ENCODE measurements at regions not wholly inside any gene's neighbourhood (a gene's known extent, or its start where the extent isn't known, plus 50 kb on each side); places are given as distances from the start of the nearest gene placed in this dataset.

DNA sequence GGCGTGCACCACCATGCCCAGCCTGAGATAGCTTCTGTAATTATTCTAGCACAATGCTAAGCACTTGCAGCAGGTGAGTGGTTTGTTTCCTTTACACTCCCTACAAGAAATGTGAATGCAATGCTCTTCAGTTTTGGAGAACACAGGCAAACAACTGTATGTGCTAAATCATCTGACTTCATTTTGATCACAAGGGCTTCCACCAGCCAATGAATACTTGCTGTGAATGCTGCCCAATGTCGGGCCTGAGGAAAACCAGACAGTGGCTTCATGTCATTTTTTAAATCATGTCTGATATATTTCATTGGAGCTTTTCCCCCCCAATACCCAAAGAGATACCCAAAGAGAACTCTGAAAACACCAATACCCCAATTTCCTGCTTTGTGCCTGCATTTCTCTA is 155.6 kb upstream of the XPO1 start:
- peak overlapping the region; percentile 50; the same call in 1 of the 2 replicates for H3K27ac ChIP-seq (ENCODE audit: low read length)
- H3K4me2 ChIP-seq (ENCODE audit: low read length), result peak overlapping the region; percentile 91
- no peak for TF ChIP-seq EZH2phosphoT487 (IDR thresholded peaks at IDR 0.05; ENCODE audit: low read depth)
- TF ChIP-seq, protein P1, sequence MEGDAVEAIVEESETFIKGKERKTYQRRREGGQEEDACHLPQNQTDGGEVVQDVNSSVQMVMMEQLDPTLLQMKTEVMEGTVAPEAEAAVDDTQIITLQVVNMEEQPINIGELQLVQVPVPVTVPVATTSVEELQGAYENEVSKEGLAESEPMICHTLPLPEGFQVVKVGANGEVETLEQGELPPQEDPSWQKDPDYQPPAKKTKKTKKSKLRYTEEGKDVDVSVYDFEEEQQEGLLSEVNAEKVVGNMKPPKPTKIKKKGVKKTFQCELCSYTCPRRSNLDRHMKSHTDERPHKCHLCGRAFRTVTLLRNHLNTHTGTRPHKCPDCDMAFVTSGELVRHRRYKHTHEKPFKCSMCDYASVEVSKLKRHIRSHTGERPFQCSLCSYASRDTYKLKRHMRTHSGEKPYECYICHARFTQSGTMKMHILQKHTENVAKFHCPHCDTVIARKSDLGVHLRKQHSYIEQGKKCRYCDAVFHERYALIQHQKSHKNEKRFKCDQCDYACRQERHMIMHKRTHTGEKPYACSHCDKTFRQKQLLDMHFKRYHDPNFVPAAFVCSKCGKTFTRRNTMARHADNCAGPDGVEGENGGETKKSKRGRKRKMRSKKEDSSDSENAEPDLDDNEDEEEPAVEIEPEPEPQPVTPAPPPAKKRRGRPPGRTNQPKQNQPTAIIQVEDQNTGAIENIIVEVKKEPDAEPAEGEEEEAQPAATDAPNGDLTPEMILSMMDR (IDR thresholded peaks at IDR 0.05; ENCODE audit: low read depth, low read length), result no peak
- no peaks in the 10 kb centered on the region for H3K79me2 ChIP-seq (ENCODE audit: low read length)
- no peaks in the 10 kb centered on the region for H3K27me3 ChIP-seq (ENCODE audit: low read depth, low read length)
- H3K4me1 ChIP-seq (ENCODE audit: low read length), result peaks cover 12% of the 10 kb centered on the region
- no peaks in the 10 kb centered on the region for H3K9me3 ChIP-seq (ENCODE audit: insufficient read depth, low read length)
- H4K20me1 ChIP-seq (ENCODE audit: insufficient read depth, low read length), result no peaks in the 10 kb centered on the region
- H2AFZ ChIP-seq (ENCODE audit: low read depth, low read length), result peak overlapping the region; percentile 96; the same call in 1 of the 2 replicates
- no peaks in the 10 kb centered on the region for H3K36me3 ChIP-seq (replicated peaks; ENCODE audit: low read depth, low read length)
- peak overlapping the region; percentile 87 for H3K4me3 ChIP-seq (ENCODE audit: low read length)
- peak overlapping the region; percentile 85 for H3K9ac ChIP-seq (ENCODE audit: low read length)

DNA sequence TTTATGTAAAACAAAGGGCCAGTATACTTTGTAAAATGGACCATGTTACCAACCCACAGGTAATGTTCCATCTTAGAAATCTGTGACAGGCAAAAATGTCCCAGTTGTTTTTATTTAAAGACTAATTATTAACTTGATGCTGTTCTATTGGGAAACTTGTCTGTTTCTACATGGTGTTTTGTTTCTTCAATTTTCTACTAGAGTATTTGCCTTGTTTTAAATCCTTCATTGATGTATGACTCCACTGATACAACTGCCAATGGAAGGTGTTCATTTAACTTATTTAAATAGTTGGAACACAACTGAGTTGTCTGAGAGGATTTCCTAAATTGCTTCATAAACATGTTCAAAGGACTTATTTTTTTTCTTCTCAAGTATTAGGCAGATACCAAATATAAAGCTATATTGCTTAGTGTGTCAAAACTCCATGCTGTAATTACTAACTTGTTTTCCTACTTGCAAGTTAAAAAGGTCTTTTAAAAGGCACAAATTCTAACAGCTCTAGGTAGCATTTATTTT is 152.0 kb upstream of the XPO1 start:
- peaks cover 8% of the 10 kb centered on the region for H3K4me1 ChIP-seq (ENCODE audit: low read length)
- H3K9me3 ChIP-seq (ENCODE audit: insufficient read depth, low read length), result no peaks in the 10 kb centered on the region
- no peak overlapping the region for H3K9ac ChIP-seq (ENCODE audit: low read length)
- H3K4me2 ChIP-seq (ENCODE audit: low read length), result no peak overlapping the region
- no peaks in the 10 kb centered on the region for H4K20me1 ChIP-seq (ENCODE audit: insufficient read depth, low read length)
- no peaks in the 10 kb centered on the region for H3K27me3 ChIP-seq (ENCODE audit: low read depth, low read length)
- H3K36me3 ChIP-seq (replicated peaks; ENCODE audit: low read depth, low read length), result no peaks in the 10 kb centered on the region
- TF ChIP-seq EZH2phosphoT487 (IDR thresholded peaks at IDR 0.05; ENCODE audit: low read depth), result no peak
- TF ChIP-seq, protein P1 (IDR thresholded peaks at IDR 0.05; ENCODE audit: low read depth, low read length), result no peak
- no peak overlapping the region for H2AFZ ChIP-seq (ENCODE audit: low read depth, low read length)
- H3K4me3 ChIP-seq (ENCODE audit: low read length), result no peak overlapping the region
- no peaks in the 10 kb centered on the region for H3K79me2 ChIP-seq (ENCODE audit: low read length)
- no peak overlapping the region for H3K27ac ChIP-seq (ENCODE audit: low read length)

DNA sequence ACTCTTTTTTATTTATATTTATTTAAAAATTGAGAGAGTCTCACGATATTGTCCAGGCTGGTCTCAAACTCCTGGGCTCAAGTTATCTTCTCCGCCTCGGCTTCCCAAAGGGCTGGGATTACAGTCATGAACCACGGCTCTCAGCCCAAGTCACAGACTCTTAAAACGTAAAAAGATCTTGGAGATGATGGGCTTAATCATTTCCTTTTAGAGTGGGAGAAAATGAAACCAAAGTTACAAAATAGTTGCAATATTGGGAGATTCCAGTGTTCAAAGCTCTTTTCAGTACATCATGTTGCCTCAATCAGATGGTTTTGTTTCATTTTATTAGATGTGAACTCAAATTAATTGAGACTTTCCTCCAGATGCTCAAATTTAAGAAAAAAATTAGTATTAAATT is 151.4 kb upstream of the XPO1 start:
- H3K4me2 ChIP-seq (ENCODE audit: low read length), result no peak overlapping the region
- no peak overlapping the region for H3K4me3 ChIP-seq (ENCODE audit: low read length)
- H3K36me3 ChIP-seq (replicated peaks; ENCODE audit: low read depth, low read length), result no peaks in the 10 kb centered on the region
- H4K20me1 ChIP-seq (ENCODE audit: insufficient read depth, low read length), result no peaks in the 10 kb centered on the region
- H3K4me1 ChIP-seq (ENCODE audit: low read length), result peaks cover 7% of the 10 kb centered on the region; the same call in 1 of the 2 replicates
- H2AFZ ChIP-seq (ENCODE audit: low read depth, low read length), result no peak overlapping the region
- H3K9ac ChIP-seq (ENCODE audit: low read length), result no peak overlapping the region
- TF ChIP-seq, protein P1 (IDR thresholded peaks at IDR 0.05; ENCODE audit: low read depth, low read length), result no peak
- TF ChIP-seq EZH2phosphoT487 (IDR thresholded peaks at IDR 0.05; ENCODE audit: low read depth), result no peak
- H3K9me3 ChIP-seq (ENCODE audit: insufficient read depth, low read length), result no peaks in the 10 kb centered on the region
- H3K27me3 ChIP-seq (ENCODE audit: low read depth, low read length), result no peaks in the 10 kb centered on the region
- no peak overlapping the region for H3K27ac ChIP-seq (ENCODE audit: low read length)
- no peaks in the 10 kb centered on the region for H3K79me2 ChIP-seq (ENCODE audit: low read length)

DNA sequence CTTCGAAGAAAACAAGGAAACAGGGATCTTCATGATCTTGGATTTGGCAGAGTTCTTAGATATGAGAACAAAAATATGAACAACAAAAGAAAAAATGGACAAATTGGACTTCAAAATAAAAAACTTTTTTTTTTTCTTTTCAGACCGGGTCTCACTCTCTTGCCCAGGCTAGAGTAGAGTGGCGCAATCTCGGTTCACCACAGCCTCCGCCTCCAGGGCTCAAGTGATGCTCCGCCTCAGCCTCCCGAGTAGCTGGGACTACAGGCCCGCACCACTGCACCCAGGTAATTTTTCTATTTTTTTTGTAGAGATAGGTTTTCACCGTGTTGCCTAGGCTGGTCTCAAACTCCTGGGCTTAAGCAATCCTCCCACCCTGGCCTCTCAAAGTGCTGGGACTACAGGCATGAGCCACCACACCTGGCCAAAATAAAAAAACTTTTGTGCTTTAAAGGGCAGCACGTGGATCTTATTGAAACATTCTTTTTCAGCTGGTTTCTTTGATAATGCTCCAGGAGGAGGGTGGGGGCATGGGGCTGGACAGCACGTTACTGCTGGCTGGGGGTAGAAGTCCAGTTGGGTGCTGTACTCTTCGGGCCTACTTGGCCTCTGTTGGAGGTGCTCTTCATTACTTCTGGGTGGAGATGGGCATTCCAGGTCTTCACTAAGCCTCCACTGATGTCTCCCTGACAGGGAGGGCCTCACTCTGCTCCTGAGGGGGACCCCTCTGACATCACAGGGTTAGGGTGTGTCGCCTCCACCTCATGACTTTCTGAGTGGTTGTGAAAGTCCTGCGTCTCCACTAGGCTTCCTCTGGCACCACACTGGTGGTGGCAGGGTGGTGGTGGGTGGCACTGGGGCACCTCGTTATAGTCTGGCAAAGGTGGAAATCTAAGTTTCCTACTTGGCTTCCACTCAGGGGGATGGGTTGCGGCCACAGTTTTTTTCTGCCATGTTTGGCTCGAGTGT is 150.5 kb upstream of the XPO1 start:
- H3K27ac ChIP-seq (ENCODE audit: low read length), result no peak overlapping the region
- H3K27me3 ChIP-seq (ENCODE audit: low read depth, low read length), result no peaks in the 10 kb centered on the region
- no peaks in the 10 kb centered on the region for H3K79me2 ChIP-seq (ENCODE audit: low read length)
- no peak for TF ChIP-seq EZH2phosphoT487 (IDR thresholded peaks at IDR 0.05; ENCODE audit: low read depth)
- TF ChIP-seq, protein P1 (IDR thresholded peaks at IDR 0.05; ENCODE audit: low read depth, low read length), result no peak
- H3K9ac ChIP-seq (ENCODE audit: low read length), result no peak overlapping the region
- H3K4me3 ChIP-seq (ENCODE audit: low read length), result no peak overlapping the region
- H3K4me1 ChIP-seq (ENCODE audit: low read length), result peaks cover under 1% of the 10 kb centered on the region; the same call in 1 of the 2 replicates
- H2AFZ ChIP-seq (ENCODE audit: low read depth, low read length), result no peak overlapping the region
- no peaks in the 10 kb centered on the region for H3K9me3 ChIP-seq (ENCODE audit: insufficient read depth, low read length)
- H3K36me3 ChIP-seq (replicated peaks; ENCODE audit: low read depth, low read length), result no peaks in the 10 kb centered on the region
- no peaks in the 10 kb centered on the region for H4K20me1 ChIP-seq (ENCODE audit: insufficient read depth, low read length)
- no peak overlapping the region for H3K4me2 ChIP-seq (ENCODE audit: low read length)
